Activated CD4-positive, alpha-beta T cell treated with anti-CD3 and anti-CD28 coated beads for 36 hours (primary cell): ENCODE measurements at regions not wholly inside any gene's neighbourhood (a gene's known extent, or its start where the extent isn't known, plus 50 kb on each side); places are given as distances from the start of the nearest gene placed in this dataset.
"Not testable (repeated sequence)": the region's sequence is repeated elsewhere in the genome, so short reads cannot be mapped to it uniquely, and the experiment has no call there.

Experiments
- ATAC-seq: fragments of 200-7000 bp; cut with Tn5 transposase; one replicate; pipeline ENCODE4 v1.10.0; 2021; ENCODE audit warnings: mild to moderate bottlenecking, moderate library complexity
- CTCF ChIA-PET: fragments of 350-600 bp; sonication (Branson Sonifier 250); formaldehyde crosslinking; loops from one replicate; lab custom pipeline; 2021; ENCODE audit warnings: antibody characterized with exemption; lab: Charles Lee
- POLR2A ChIA-PET: fragments of 350-600 bp; sonication (Branson Sonifier 250); formaldehyde crosslinking; loops from one replicate; lab custom pipeline; 2021; ENCODE audit warnings: antibody characterized with exemption, inconsistent platforms; lab: Charles Lee
- DNase-seq: peaks from one replicate; pipeline ENCODE4 v3.0.0-alpha.2; 2020
- H3K27ac Mint-ChIP-seq: one replicate; pipeline ENCODE4 v1.8.0; 2021; ENCODE audit warnings: mixed read lengths
- H3K27me3 Mint-ChIP-seq: one replicate; pipeline ENCODE4 v1.8.0; 2021; ENCODE audit warnings: mixed read lengths
- H3K36me3 Mint-ChIP-seq: one replicate; pipeline ENCODE4 v1.8.0; 2021; ENCODE audit warnings: low read depth, mixed read lengths
- H3K4me1 Mint-ChIP-seq: one replicate; pipeline ENCODE4 v1.8.0; 2021; ENCODE audit warnings: mixed read lengths
- H3K4me3 Mint-ChIP-seq: one replicate; pipeline ENCODE4 v1.8.0; 2021; ENCODE audit warnings: mild to moderate bottlenecking, moderate library complexity, mixed read lengths
- H3K9me3 Mint-ChIP-seq: one replicate; pipeline ENCODE4 v1.8.0; 2021; ENCODE audit warnings: low read depth, mixed read lengths
- intact Hi-C, 2 experiments: fragments of 100-400 bp; cut with DNase I in 1 of 2; cut with micrococcal nuclease in 1 of 2; formaldehyde crosslinking; loops; one replicate each; pipeline versions ENCODE4 v1.14.2 to v1.15.1; 2022 to 2024; cut with DNase I, micrococcal nuclease

DNA sequence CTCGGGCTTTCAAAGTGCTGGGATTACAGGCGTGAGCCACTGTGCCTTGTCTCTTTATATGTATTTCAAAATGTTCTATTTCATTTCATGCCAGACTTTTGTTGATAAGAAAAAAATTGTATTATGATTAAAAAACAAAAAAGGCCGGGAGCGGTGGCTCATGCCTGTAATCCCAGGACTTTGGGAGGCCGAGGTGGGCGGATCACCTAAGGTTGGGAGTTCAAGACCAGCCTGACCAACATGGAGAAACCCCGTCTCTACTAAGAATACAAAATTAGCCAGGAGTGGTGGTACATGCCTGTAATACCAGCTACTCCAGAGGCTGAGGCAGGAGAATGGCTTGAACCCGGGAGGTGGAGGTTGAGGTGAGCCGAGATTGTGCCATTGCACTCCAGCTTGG, 121.9 kb downstream of the KCNJ18 start:
- intact Hi-C loops, DNase-seq, ATAC-seq, POLR2A ChIA-PET, CTCF ChIA-PET, H3K4me3 Mint-ChIP-seq, H3K4me1 Mint-ChIP-seq, H3K9me3 Mint-ChIP-seq, H3K36me3 Mint-ChIP-seq, H3K27ac Mint-ChIP-seq, H3K27me3 Mint-ChIP-seq: not testable (repeated sequence)

DNA sequence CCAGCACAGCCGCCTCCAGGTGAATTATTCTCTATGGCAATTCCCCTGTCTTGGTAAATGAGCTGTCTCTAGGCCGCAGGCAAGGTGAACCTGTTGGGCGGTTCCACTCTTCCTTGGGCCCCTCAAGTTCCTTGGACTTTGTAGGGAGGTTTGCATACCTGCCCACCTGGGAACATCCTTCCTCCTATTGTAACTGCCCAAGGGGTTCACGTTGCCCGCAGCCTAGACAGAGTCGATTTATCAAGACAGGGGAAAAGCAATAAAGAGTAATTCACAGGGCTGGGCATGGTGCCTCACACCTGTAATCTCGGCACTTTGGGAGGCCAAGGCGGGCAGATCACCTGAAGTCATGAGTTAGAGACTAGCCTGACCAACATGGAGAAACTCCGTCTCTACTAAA, 122.5 kb downstream of the KCNJ18 start:
- Mint-ChIP-seq H3K27ac (no peak overlapping the region), H3K27me3 (no peaks in the 10 kb centered on the region), H3K4me3 (no peak overlapping the region), H3K9me3 (peaks cover 3% of the 10 kb centered on the region), H3K4me1 (no peaks in the 10 kb centered on the region), H3K36me3 (no peaks in the 10 kb centered on the region)
- DNase-seq (no peak), ATAC-seq (no peak)
- intact Hi-C loops: no loop called here
- POLR2A ChIA-PET: no interaction called here
- CTCF ChIA-PET: no interaction called here

- DNase-seq (no peak), ATAC-seq (no peak)
- Mint-ChIP-seq H3K36me3 (no peaks in the 10 kb centered on the region), H3K27ac (no peak overlapping the region), H3K4me3 (no peak overlapping the region), H3K4me1 (no peaks in the 10 kb centered on the region), H3K27me3 (no peaks in the 10 kb centered on the region), H3K9me3 (peaks cover 3% of the 10 kb centered on the region)
- intact Hi-C loops: no loop called here
- CTCF ChIA-PET: no interaction called here
- POLR2A ChIA-PET: no interaction called here
Observed at GRCh38 chr17:21815352-21816063, 123.2 kb downstream of the KCNJ18 start.

- ATAC-seq (no peak), DNase-seq (no peak)
- Mint-ChIP-seq H3K9me3 (peaks cover 3% of the 10 kb centered on the region), H3K4me1 (no peaks in the 10 kb centered on the region), H3K27ac (no peak overlapping the region), H3K27me3 (no peaks in the 10 kb centered on the region), H3K4me3 (no peak overlapping the region), H3K36me3 (no peaks in the 10 kb centered on the region)
- intact Hi-C loops: no loop called here
- POLR2A ChIA-PET: no interaction called here
- CTCF ChIA-PET: no interaction called here
Observed at GRCh38 chr17:21816592-21817567, 124.6 kb downstream of the KCNJ18 start.

GRCh38 chr17:21817791-21818364, 125.6 kb downstream of the KCNJ18 start:
- Mint-ChIP-seq H3K27me3 (no peaks in the 10 kb centered on the region), H3K4me1 (no peaks in the 10 kb centered on the region), H3K4me3 (no peak overlapping the region), H3K36me3 (no peaks in the 10 kb centered on the region), H3K27ac (no peak overlapping the region), H3K9me3 (peaks cover 3% of the 10 kb centered on the region)
- ATAC-seq (no peak), DNase-seq (no peak)
- ChIA-PET CTCF (no interaction called here), POLR2A (no interaction called here)
- intact Hi-C loops: no loop called here

- ATAC-seq: no peak
- POLR2A ChIA-PET: no interaction called here
- no peaks in the 10 kb centered on the region for H3K27me3 Mint-ChIP-seq
Observed at GRCh38 chr17:21823090-21823489, 130.8 kb downstream of the KCNJ18 start.

GRCh38 chr17:21823643-21824042, 131.3 kb downstream of the KCNJ18 start:
- Mint-ChIP-seq H3K9me3 (no peaks in the 10 kb centered on the region), H3K4me1 (no peaks in the 10 kb centered on the region), H3K27ac (no peak overlapping the region), H3K36me3 (no peaks in the 10 kb centered on the region), H3K4me3 (no peak overlapping the region), H3K27me3 (no peaks in the 10 kb centered on the region)
- DNase-seq: no peak
- CTCF ChIA-PET: no interaction called here
- no peak for ATAC-seq
- POLR2A ChIA-PET: no interaction called here
- intact Hi-C loops: no loop called here

More at GRCh38 chr17:21823090-21823489, 130.8 kb downstream of the KCNJ18 start:
- no peaks in the 10 kb centered on the region for H3K9me3 Mint-ChIP-seq
- no peak for DNase-seq
- intact Hi-C loops: no loop called here
- no peak overlapping the region for H3K4me3 Mint-ChIP-seq
- CTCF ChIA-PET: no interaction called here
- no peak overlapping the region for H3K27ac Mint-ChIP-seq
- H3K36me3 Mint-ChIP-seq: no peaks in the 10 kb centered on the region
- no peaks in the 10 kb centered on the region for H3K4me1 Mint-ChIP-seq

DNA sequence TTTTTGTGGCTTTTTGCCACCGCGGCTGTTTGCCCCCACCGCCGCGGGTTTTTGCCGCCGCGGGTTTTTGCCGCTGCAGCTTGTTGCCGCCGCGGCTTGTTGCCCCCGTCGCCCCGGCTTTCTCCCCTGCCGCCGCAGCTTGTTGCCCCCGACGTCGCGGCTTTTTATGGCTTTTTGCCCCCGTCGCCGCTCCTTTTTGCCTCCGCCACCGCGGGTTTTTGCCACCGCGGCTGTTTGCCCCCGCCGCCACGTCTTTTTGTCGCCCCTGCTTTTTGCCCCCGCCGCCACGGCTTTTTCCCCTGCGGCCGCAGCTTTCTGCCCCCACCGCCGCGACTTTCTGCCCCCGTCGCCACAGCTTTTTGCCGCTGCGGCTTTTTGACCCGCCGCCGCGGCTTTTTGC, 149.5 kb downstream of the KCNJ18 start:
- Mint-ChIP-seq H3K4me1 (no peaks in the 10 kb centered on the region), H3K27ac (no peak overlapping the region), H3K36me3 (peaks cover 7% of the 10 kb centered on the region), H3K9me3 (peaks cover 2% of the 10 kb centered on the region), H3K27me3 (peaks cover 29% of the 10 kb centered on the region), H3K4me3 (no peak overlapping the region)
- CTCF ChIA-PET: no interaction called here
- no peak for DNase-seq
- intact Hi-C loops: no loop called here
- POLR2A ChIA-PET: no interaction called here
- ATAC-seq: no peak

DNA sequence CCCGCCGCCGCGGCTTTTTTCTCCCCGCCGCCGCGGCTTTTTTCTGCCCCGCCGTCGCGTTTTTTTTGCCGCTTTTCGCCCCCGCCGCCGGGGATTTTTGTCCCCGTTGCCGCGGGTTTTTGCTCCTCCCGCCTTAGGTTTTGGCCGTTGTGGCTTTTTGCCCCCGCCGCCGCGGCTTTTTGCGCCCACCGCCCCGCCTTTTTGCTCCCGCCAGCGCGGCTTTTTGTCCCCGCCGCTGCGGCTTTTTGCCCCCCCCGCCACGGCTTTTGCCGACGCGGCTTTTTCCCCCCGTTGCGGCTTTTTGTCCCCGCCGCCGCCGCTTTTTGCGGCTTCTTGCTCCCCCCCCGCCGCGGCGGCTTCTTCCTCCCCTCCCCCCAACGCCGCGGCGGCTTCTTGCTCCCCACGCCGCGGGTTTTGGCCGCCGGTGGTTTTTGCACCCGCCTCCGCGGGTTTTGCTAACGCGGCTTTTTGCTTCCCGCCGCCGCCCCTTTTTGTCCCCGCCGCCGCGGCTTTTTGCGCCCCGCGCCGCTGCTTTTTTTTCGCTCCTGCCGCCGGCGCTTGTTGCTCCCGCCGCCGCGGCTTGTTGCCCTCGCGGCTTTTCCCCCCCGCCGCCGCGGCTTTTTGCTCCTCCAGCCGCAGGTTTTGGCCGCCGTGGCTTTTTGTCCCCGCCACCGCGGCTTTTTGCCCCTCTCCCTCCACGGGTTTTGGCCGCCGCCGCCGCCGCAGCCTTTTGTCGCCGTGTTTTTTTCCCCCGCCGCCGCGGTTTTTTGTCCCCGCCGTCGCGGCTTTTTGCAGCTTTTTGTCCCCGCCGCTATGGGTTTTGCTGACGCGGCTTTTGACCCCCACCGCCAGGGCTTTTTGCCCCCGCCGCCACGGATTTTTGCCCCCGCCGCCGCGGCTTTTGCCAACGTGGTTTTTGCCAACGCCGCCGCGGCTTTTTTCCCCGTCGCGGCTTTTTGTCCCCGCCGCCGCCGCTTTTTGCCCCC, 150.3 kb downstream of the KCNJ18 start:
- CTCF ChIA-PET: no interaction called here

GRCh38 chr17:21843318-21843865, 151.1 kb downstream of the KCNJ18 start:
- no peaks in the 10 kb centered on the region for H3K4me1 Mint-ChIP-seq
- ChIA-PET CTCF (no interaction called here), POLR2A (no interaction called here)
- intact Hi-C loops: no loop called here
- ATAC-seq (no peak), DNase-seq (no peak)
- no peak overlapping the region for H3K4me3 Mint-ChIP-seq
- H3K27me3 Mint-ChIP-seq: peaks cover 28% of the 10 kb centered on the region
- peaks cover 7% of the 10 kb centered on the region for H3K36me3 Mint-ChIP-seq
- H3K9me3 Mint-ChIP-seq: peaks cover under 1% of the 10 kb centered on the region
- H3K27ac Mint-ChIP-seq: no peak overlapping the region

More for the DNA sequence above, 150.3 kb downstream of the KCNJ18 start:
- Mint-ChIP-seq H3K27me3 (peaks cover 28% of the 10 kb centered on the region), H3K4me3 (no peak overlapping the region), H3K9me3 (peaks cover under 1% of the 10 kb centered on the region), H3K4me1 (no peaks in the 10 kb centered on the region), H3K27ac (no peak overlapping the region), H3K36me3 (peaks cover 7% of the 10 kb centered on the region)
- intact Hi-C loops: no loop called here
- ATAC-seq (no peak), DNase-seq (peak; percentile 13)
- POLR2A ChIA-PET: no interaction called here
